GM21381 (cell line): ENCODE measurements at regions not wholly inside any gene's neighbourhood (a gene's known extent, or its start where the extent isn't known, plus 50 kb on each side); places are given as distances from the start of the nearest gene placed in this dataset.
"Not testable (repeated sequence)": the region's sequence is repeated elsewhere in the genome, so short reads cannot be mapped to it uniquely, and the experiment has no call there.

ENCODE experiments used
- ATAC-seq: cut with Tn5 transposase; IDR thresholded peaks from one replicate; pipeline ENCODE4 v1.9.1; 2021; ENCODE audit warnings: mild to moderate bottlenecking, moderate library complexity; ENCODE audit not compliant: unreplicated experiment

DNA sequence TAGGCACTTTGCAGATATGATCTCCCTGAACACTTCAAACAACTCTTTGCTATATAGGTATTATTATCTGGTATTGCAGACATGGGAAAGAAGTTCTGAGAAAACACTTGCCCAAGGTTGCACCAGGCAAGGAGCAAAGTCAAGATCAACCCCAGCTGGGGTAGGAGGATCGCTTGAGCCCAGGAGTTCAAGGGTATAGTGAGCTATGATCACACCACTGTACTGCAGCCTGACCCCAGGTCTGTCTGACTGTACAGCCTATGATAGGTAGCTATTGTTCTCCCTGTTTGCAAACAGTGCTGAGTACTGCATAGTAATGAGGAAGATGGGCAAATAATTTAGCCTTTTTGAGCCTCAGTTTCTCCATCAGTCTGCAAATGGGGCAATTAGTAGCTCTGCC is 60.5 kb upstream of the GRK3 start:
- not testable (repeated sequence) for ATAC-seq

DNA sequence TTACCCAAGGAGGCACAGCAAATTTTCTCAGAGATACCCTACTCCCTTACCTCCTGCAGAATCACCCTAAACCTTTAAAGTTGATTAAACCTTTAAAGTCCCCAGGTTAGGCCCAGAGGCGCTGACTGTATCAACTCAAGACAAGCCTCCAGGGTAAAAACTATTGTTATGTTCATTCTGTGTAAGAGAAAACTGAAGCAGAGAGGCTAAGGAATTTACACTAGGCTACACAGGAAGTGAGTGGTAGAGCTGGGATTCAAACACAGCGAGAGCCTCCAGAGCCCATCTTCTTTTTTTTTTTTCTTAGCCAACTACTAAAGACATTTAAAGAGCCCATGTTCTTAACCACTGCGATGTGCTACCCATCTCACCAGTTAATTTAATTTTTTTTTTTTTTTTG is 56.3 kb upstream of the GRK3 start:
- no peak for ATAC-seq

DNA sequence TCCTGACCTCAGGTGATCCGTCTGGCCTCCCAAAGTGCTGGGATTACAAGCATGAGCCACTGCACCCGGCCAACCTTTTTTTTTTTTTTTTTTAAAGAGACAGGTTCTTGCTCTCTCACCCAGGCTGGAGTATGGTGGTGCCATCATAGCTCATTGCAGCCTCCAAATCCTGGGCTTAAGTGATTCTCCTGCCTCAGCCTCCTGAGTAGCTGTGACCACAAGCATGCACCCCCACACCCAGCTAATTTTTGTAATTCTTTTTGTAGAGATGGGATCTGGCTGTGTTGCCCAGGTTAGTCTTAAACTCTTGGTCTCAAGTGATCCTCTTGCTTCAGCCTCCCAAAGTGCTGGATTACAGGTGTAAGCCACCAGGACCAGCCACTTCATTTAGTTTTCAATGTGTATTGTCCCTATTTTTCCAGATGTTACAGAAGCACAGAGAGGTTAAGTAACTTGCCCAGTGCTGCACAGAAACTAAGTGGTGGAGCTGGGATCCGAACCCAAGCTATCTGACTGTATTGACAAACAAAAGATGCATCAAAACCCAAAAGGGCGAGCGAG is 55.6 kb upstream of the GRK3 start:
- no peak for ATAC-seq

DNA sequence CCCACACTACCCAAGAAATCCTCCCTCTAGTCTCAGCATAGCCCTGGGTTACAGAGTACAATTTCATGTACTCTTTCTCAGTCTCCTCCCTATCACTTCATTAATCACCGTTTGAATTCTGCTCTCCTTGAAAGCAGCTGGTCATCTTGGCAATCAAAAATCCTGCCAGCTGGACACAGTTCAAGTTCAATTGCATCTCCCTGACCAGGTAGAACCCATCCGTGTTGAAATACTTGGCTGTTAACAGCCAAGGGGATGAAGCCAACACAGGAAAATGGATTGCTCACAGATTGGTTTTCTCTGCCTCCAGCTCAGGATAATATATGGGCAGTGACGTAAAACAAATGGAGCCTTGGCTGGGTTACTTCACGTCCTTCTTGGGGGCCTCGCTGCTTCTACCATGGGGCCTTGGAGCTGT is 55.1 kb upstream of the GRK3 start:
- no peak for ATAC-seq

DNA sequence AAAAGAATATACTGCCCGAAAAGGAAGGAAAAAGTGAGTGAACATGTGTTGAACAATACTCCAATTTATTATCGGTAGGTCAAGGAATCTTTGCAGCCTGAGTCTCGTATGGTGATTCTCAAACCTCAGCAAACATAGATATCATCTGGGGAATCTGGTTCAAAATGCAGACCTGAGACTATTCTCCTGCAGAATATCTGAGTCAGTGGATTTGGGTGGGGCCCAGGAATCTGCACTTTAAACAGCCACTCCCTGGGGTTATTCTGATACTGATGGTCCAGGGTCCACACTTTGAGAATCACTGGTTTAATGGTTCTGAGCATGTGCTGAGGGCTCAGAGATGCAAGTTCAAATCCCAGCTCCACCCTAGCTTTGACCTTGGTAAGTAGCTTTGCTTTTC is 53.6 kb upstream of the GRK3 start:
- ATAC-seq = no peak

DNA sequence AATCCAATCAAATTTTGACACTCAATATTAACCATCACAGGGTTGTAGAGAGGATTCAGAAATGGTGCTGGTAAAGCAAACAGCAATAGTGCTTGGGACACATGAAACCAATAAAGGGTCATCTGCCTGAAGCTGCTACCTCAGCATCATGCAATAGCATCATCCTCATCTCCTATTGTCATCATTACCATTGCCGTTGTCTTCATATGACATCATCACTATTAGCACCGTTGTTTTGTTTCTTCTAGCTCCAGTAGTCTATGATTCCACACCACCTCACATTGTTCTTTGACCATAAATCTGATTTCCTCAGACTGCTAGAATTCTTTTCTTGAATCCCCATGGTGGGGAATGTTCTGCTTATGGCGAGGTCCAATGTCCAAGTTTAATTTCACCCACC is 52.8 kb upstream of the GRK3 start:
- no peak for ATAC-seq

DNA sequence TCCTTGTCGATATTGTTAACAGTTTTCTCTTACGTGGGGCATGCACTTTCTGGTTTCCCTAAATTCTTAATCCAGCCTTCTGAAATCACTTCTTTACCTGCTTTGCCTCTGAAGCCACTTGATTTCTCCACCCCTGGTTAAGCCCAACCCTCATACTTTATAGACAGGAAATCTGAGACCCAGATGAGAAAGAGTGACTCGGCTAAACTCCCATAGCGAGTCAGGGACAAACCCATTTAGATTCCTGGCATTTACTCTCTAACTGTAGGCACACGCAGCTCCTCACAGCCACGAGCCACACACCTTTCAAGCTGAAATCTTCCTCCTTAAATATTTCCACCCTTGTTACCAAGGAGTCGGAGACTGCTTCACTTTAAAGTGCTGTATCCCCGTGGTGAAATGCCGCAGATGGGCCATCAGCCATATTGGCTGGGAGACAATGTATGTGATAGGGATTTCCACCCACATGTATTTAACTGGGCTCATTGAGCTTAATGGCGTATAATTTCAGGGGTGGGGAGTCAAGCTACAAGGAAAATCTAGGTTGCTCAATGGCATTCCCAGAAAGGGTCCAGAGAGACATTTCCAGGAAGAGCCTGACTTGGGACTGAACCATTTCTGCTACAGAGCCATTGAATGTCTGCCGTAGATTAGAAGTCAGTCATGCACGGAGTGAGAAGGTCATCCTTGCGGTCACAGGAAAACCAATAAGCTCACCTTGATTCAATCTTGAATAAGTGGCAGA is 49.9 kb upstream of the GRK3 start:
- ATAC-seq = no peak
